A673 (cell line): ENCODE measurements at regions not wholly inside any gene's neighbourhood (a gene's known extent, or its start where the extent isn't known, plus 50 kb on each side); places are given as distances from the start of the nearest gene placed in this dataset.

Experiments
- BruUV-seq: library from RNA; stranded (reverse); fragments of 400-500 nt; replicated peaks from 2 replicates; lab custom pipeline; 2021; lab: Mats Ljungman, UMichigan
- CTCF ChIA-PET: fragments of 300-600 bp; sonication (Branson Sonifier 250); formaldehyde crosslinking; loops from one replicate; lab custom pipeline; 2022; ENCODE audit warnings: antibody characterized with exemption; lab: Charles Lee
- POLR2A ChIA-PET: fragments of 300-600 bp; sonication (Branson Sonifier 250); formaldehyde crosslinking; loops from one replicate; lab custom pipeline; 2022; ENCODE audit warnings: antibody characterized with exemption; ENCODE audit not compliant: low non-redundant PET; lab: Charles Lee
- DNase-seq: peaks from one replicate; pipeline ENCODE4 v3.0.0-alpha.2; 2015; ENCODE audit warnings: low spot score
- H3K27ac ChIP-seq: fragments of 200-600 bp; sonication (generic); 2 replicates; pipeline ENCODE4 v1.5.1; 2016; ENCODE audit warnings: mixed run types, low read depth, mild to moderate bottlenecking, mixed read lengths, antibody characterized with exemption, low read length; ENCODE audit not compliant: poor library complexity, severe bottlenecking
- H3K27me3 ChIP-seq: fragments of 200-600 bp; sonication (generic); replicated peaks from 2 replicates; pipeline ENCODE4 v1.6.1; 2017; ENCODE audit warnings: mixed run types, low read depth, mild to moderate bottlenecking, mixed read lengths, antibody characterized with exemption, low read length; ENCODE audit not compliant: insufficient read depth, poor library complexity
- H3K36me3 ChIP-seq: fragments of 200-600 bp; sonication (generic); 2 replicates; pipeline ENCODE4 v1.6.1; 2016; ENCODE audit warnings: mixed run types, mild to moderate bottlenecking, mixed read lengths, antibody characterized with exemption, low read length; ENCODE audit not compliant: insufficient read depth, poor library complexity, severe bottlenecking
- H3K4me1 ChIP-seq: fragments of 200-600 bp; sonication (generic); 2 replicates; pipeline ENCODE4 v1.6.1; 2017; ENCODE audit warnings: mixed run types, mild to moderate bottlenecking, mixed read lengths, antibody characterized with exemption, low read length; ENCODE audit not compliant: insufficient read depth, poor library complexity, severe bottlenecking
- H3K4me3 ChIP-seq: fragments of 200-600 bp; sonication (generic); 2 replicates; pipeline ENCODE4 v1.5.1; 2016; ENCODE audit warnings: low read depth, mixed run types, mild to moderate bottlenecking, mixed read lengths, low read length; ENCODE audit not compliant: poor library complexity, severe bottlenecking
- H3K9me3 ChIP-seq: fragments of 200-600 bp; sonication (generic); 2 replicates; pipeline ENCODE4 v1.6.1; 2016; ENCODE audit warnings: mixed run types, low read depth, mild to moderate bottlenecking, mixed read lengths, antibody characterized with exemption, low read length; ENCODE audit not compliant: poor library complexity, severe bottlenecking
- EZH2 ChIP-seq: fragments of 200-600 bp; sonication (generic); IDR thresholded peaks from 2 replicates; pipeline ENCODE4 v1.6.1; 2017; ENCODE audit warnings: borderline replicate concordance, low read depth, mild to moderate bottlenecking, mixed read lengths, antibody characterized with exemption, low read length; ENCODE audit not compliant: poor library complexity, severe bottlenecking
- intact Hi-C: fragments of 100-400 bp; cut with micrococcal nuclease; formaldehyde crosslinking; loops from one replicate; pipeline ENCODE4 v1.10.0; 2022; ENCODE audit not compliant: unreplicated experiment
- TF ChIP-seq, protein P1 (sequence below): fragments of 300-800, 200-600 bp; sonication (generic); conservative IDR thresholded peaks from 2 replicates; pipeline ENCODE4 v1.5.1; 2017; ENCODE audit warnings: low read depth, mild to moderate bottlenecking, antibody characterized with exemption, low read length, moderate library complexity, mixed read lengths

DNA sequence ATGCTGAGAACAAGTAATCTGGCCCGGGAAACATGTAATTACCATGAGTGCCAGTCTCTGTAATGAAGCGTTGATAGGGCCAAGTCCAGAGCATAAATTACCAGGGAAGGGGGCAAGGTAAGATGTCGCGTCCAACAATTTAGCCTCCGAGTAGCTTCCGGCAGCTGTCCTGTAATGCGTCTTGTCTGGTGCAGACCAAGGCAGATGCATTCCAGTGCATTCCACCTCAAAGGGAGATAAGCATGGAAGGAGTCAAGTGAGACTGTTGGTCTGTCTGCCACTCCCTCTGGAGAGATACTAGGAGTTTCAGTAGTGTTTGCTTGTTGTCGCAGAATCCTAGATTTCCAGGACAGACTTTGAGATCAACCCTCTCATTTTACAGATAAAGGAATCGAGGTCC lies 218.3 kb downstream of the AACS start:
- H3K9me3 ChIP-seq = no peaks in the 10 kb centered on the region
- H3K4me3 ChIP-seq = no peak overlapping the region
- intact Hi-C loops = no loop called here
- ChIA-PET CTCF (no interaction called here), POLR2A (no interaction called here)
- H3K4me1 ChIP-seq = no peaks in the 10 kb centered on the region
- H3K27ac ChIP-seq = no peak overlapping the region
- BruUV-seq = no TSS peak
- no peaks in the 10 kb centered on the region for H3K36me3 ChIP-seq
- DNase-seq = no peak
- peaks cover 16% of the 10 kb centered on the region for H3K27me3 ChIP-seq
- no peak for TF ChIP-seq EZH2
- TF ChIP-seq, protein P1, sequence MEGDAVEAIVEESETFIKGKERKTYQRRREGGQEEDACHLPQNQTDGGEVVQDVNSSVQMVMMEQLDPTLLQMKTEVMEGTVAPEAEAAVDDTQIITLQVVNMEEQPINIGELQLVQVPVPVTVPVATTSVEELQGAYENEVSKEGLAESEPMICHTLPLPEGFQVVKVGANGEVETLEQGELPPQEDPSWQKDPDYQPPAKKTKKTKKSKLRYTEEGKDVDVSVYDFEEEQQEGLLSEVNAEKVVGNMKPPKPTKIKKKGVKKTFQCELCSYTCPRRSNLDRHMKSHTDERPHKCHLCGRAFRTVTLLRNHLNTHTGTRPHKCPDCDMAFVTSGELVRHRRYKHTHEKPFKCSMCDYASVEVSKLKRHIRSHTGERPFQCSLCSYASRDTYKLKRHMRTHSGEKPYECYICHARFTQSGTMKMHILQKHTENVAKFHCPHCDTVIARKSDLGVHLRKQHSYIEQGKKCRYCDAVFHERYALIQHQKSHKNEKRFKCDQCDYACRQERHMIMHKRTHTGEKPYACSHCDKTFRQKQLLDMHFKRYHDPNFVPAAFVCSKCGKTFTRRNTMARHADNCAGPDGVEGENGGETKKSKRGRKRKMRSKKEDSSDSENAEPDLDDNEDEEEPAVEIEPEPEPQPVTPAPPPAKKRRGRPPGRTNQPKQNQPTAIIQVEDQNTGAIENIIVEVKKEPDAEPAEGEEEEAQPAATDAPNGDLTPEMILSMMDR = no peak

DNA sequence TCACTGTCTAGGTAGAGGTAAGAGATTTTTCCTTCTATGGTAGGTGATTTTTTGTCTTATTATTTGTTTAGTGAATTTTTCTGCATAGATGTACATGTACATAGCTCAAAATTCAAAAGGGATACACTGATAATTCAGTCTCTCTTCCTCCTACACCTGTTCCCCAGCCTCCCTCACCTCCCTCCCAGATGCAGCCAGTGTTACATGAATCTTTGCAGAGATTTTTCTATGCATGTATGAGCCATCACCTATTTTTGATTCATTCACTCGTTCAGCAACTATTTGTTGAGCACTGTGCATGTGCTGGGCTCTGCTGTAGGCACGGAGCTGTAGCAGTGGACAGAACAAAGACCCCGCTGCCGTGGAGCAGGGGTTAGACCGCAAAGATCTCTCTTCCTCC lies 218.9 kb downstream of the AACS start:
- Histone ChIP-seq H3K9me3 (no peaks in the 10 kb centered on the region), H3K4me3 (no peak overlapping the region), H3K4me1 (no peaks in the 10 kb centered on the region), H3K27me3 (peaks cover 16% of the 10 kb centered on the region), H3K36me3 (no peaks in the 10 kb centered on the region), H3K27ac (no peak overlapping the region)
- intact Hi-C loops = no loop called here
- BruUV-seq = no TSS peak
- CTCF ChIA-PET = no interaction called here
- TF ChIP-seq, protein P1 = no peak
- TF ChIP-seq EZH2 = no peak
- no peak for DNase-seq
- POLR2A ChIA-PET = no interaction called here

DNA sequence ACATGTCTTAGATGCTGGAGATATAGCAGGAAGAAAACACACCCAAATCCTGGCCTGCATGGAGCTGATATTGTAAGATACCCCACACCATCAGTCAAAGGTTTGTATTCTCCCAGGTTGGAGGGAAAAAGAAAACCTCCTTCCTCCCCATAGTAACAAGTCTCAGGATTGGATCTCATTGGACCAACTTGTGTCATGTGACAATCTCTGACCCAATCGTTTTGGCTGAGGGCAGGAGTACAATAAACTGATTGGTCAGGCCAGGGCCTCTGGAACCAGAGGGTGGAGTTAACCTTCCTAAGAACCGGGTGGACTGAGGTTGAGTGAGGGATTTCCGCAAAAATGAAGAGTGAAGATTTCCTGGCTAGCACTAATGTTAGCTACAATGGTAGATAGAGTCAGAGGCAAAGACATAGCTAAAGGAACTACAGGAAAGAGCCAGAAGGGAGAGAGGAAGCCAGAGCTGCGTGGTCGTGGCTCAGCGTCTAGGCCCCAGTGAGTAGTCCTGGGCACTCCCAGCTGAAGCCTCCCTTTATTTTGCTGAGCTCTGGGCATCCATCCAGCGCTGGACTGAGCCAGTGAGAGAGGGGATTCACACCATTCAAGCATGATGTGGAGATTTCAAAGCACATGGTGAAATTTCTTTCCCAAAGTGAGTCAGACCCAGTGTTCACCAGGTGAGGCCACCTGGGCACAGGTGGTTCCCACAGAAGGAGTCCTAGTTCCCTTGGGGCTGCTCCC lies 219.9 kb downstream of the AACS start:
- BruUV-seq = no TSS peak
- no peaks in the 10 kb centered on the region for H3K9me3 ChIP-seq
- no peaks in the 10 kb centered on the region for H3K36me3 ChIP-seq
- intact Hi-C loops = no loop called here
- DNase-seq = no peak
- TF ChIP-seq, protein P1 = no peak
- no peak for TF ChIP-seq EZH2
- no peak overlapping the region for H3K4me3 ChIP-seq
- no peaks in the 10 kb centered on the region for H3K4me1 ChIP-seq
- no peak overlapping the region for H3K27ac ChIP-seq
- CTCF ChIA-PET = no interaction called here
- H3K27me3 ChIP-seq = peaks cover 20% of the 10 kb centered on the region
- POLR2A ChIA-PET = no interaction called here
